ENCODE measurements at regions not wholly inside any gene's neighbourhood (a gene's known extent, or its start where the extent isn't known, plus 50 kb on each side); places are given as distances from the start of the nearest gene placed in this dataset.

- no peak for TF ChIP-seq ZFP36 (IDR thresholded peaks at IDR 0.05; ENCODE audit: borderline replicate concordance, partially characterized antibody)
- TF ChIP-seq, protein P1, sequence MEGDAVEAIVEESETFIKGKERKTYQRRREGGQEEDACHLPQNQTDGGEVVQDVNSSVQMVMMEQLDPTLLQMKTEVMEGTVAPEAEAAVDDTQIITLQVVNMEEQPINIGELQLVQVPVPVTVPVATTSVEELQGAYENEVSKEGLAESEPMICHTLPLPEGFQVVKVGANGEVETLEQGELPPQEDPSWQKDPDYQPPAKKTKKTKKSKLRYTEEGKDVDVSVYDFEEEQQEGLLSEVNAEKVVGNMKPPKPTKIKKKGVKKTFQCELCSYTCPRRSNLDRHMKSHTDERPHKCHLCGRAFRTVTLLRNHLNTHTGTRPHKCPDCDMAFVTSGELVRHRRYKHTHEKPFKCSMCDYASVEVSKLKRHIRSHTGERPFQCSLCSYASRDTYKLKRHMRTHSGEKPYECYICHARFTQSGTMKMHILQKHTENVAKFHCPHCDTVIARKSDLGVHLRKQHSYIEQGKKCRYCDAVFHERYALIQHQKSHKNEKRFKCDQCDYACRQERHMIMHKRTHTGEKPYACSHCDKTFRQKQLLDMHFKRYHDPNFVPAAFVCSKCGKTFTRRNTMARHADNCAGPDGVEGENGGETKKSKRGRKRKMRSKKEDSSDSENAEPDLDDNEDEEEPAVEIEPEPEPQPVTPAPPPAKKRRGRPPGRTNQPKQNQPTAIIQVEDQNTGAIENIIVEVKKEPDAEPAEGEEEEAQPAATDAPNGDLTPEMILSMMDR (IDR thresholded peaks at IDR 0.05): no peak
- TF ChIP-seq POLR2A (IDR thresholded peaks at IDR 0.05; ENCODE audit: low read length): no peak
- no peak for TF ChIP-seq RAD21 (conservative IDR thresholded peaks at IDR 0.05 in 1 of 2, IDR thresholded peaks at IDR 0.05 in 1 of 2)
- no peak for TF ChIP-seq EHMT2 (IDR thresholded peaks at IDR 0.05; ENCODE audit: low read depth)
- TF ChIP-seq EP300 (IDR thresholded peaks at IDR 0.05): no peak
Measured at GRCh38 chr10:125536236-125536635, 146.7 kb downstream of the TEX36 start.

Data from A549 (cell line).